ENCODE measurements at regions not wholly inside any gene's neighbourhood (a gene's known extent, or its start where the extent isn't known, plus 50 kb on each side); places are given as distances from the start of the nearest gene placed in this dataset.

- no peaks in the 10 kb centered on the region for H3K4me1 ChIP-seq
- TF ChIP-seq, protein P1, sequence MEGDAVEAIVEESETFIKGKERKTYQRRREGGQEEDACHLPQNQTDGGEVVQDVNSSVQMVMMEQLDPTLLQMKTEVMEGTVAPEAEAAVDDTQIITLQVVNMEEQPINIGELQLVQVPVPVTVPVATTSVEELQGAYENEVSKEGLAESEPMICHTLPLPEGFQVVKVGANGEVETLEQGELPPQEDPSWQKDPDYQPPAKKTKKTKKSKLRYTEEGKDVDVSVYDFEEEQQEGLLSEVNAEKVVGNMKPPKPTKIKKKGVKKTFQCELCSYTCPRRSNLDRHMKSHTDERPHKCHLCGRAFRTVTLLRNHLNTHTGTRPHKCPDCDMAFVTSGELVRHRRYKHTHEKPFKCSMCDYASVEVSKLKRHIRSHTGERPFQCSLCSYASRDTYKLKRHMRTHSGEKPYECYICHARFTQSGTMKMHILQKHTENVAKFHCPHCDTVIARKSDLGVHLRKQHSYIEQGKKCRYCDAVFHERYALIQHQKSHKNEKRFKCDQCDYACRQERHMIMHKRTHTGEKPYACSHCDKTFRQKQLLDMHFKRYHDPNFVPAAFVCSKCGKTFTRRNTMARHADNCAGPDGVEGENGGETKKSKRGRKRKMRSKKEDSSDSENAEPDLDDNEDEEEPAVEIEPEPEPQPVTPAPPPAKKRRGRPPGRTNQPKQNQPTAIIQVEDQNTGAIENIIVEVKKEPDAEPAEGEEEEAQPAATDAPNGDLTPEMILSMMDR (IDR thresholded peaks at IDR 0.05 in 4 of 5, conservative IDR thresholded peaks at IDR 0.05 in 1 of 5) = no peak
- TF ChIP-seq POLR2A (IDR thresholded peaks at IDR 0.05) = no peak
- no peak for ATAC-seq
- H3K4me3 ChIP-seq = no peak overlapping the region
- no peaks in the 10 kb centered on the region for H3K27me3 ChIP-seq
- H3K9me3 ChIP-seq = no peaks in the 10 kb centered on the region
- in situ Hi-C loops (cut with MboI; ENCODE audit: low sequenced_read_pairs in 4 of 4) (no loop called here), intact Hi-C loops (cut with DNase I; ENCODE audit: low total_unique reads) (no loop called here)
- no peak for DNase-seq
- no peak overlapping the region for H3K27ac ChIP-seq
- no peaks in the 10 kb centered on the region for H3K36me3 ChIP-seq
Observed at GRCh38 chr2:76341439-76341838, 630.7 kb upstream of the GCFC2 start.

DNA sequence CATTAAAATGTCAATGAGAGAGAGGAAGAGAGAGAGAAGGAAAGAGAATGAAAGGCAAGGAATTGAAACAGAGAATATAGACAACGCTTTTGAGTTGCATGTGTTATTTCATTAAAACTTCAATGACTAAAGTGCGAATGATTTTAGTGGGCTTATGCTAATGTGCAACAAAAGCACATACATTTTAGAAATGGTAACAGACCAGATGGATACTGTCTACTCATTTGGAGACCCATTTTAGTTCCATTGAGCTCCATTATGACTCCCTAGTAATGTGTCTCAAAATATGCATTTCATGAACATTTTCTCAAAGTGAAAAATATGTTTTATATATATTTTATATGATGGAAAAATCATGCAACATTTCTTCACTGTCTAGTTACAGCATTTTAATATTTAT lies 622.2 kb upstream of the GCFC2 start:
- Histone ChIP-seq H3K4me1 (no peaks in the 10 kb centered on the region), H3K27ac (no peak overlapping the region), H3K9me3 (no peaks in the 10 kb centered on the region), H3K36me3 (no peaks in the 10 kb centered on the region), H3K27me3 (no peaks in the 10 kb centered on the region), H3K4me3 (no peak overlapping the region)
- in situ Hi-C loops (cut with MboI; ENCODE audit: low sequenced_read_pairs in 4 of 4) = no loop called here
- ATAC-seq = no peak
- no peak for DNase-seq
- intact Hi-C loops (cut with DNase I; ENCODE audit: low total_unique reads) = no loop called here
- TF ChIP-seq, protein P1 (IDR thresholded peaks at IDR 0.05 in 4 of 5, conservative IDR thresholded peaks at IDR 0.05 in 1 of 5) = no peak
- TF ChIP-seq POLR2A (IDR thresholded peaks at IDR 0.05) = no peak

- Histone ChIP-seq H3K9me3 (no peaks in the 10 kb centered on the region), H3K4me1 (no peaks in the 10 kb centered on the region), H3K4me3 (no peak overlapping the region), H3K27me3 (no peaks in the 10 kb centered on the region), H3K36me3 (no peaks in the 10 kb centered on the region), H3K27ac (no peak overlapping the region)
- ATAC-seq = no peak
- intact Hi-C loops (cut with DNase I; ENCODE audit: low total_unique reads) = no loop called here
- no peak for DNase-seq
- TF ChIP-seq POLR2A (IDR thresholded peaks at IDR 0.05) = no peak
- TF ChIP-seq, protein P1 (IDR thresholded peaks at IDR 0.05 in 4 of 5, conservative IDR thresholded peaks at IDR 0.05 in 1 of 5) = no peak
- in situ Hi-C loops (cut with MboI; ENCODE audit: low sequenced_read_pairs in 4 of 4) = no loop called here
Observed at GRCh38 chr2:76330865-76331264, 620.1 kb upstream of the GCFC2 start.

DNA sequence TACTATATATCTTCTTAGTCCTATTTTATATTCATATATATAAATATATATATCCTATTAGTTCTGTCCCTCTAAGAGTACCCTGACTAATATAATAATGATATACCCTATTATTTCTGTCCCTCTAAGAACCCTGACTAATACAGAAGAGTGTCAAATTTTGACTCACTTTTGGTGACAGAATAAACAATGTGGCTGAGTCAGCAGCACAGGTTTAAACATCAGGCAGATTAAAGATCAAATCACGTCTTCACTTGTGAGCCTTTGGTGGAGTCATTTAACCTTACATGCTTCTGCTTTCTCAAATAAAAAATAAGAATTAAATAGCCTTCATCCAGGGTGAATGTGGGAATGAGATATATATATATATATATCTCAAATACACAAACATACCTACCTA lies 615.9 kb upstream of the GCFC2 start:
- Histone ChIP-seq H3K4me1 (no peaks in the 10 kb centered on the region), H3K27ac (no peak overlapping the region), H3K27me3 (no peaks in the 10 kb centered on the region), H3K36me3 (no peaks in the 10 kb centered on the region), H3K4me3 (no peak overlapping the region), H3K9me3 (no peaks in the 10 kb centered on the region)
- TF ChIP-seq POLR2A (IDR thresholded peaks at IDR 0.05) = no peak
- TF ChIP-seq, protein P1 (IDR thresholded peaks at IDR 0.05 in 4 of 5, conservative IDR thresholded peaks at IDR 0.05 in 1 of 5) = no peak
- intact Hi-C loops (cut with DNase I; ENCODE audit: low total_unique reads) (no loop called here), in situ Hi-C loops (cut with MboI; ENCODE audit: low sequenced_read_pairs in 4 of 4) (no loop called here)
- DNase-seq (no peak), ATAC-seq (no peak)

- H3K9me3 ChIP-seq = no peaks in the 10 kb centered on the region
- TF ChIP-seq POLR2A (IDR thresholded peaks at IDR 0.05) = no peak
- TF ChIP-seq, protein P1 (IDR thresholded peaks at IDR 0.05 in 4 of 5, conservative IDR thresholded peaks at IDR 0.05 in 1 of 5) = no peak
- no peak overlapping the region for H3K27ac ChIP-seq
- H3K4me1 ChIP-seq = no peaks in the 10 kb centered on the region
- DNase-seq (no peak), ATAC-seq (no peak)
- in situ Hi-C loops (cut with MboI; ENCODE audit: low sequenced_read_pairs in 4 of 4) (no loop called here), intact Hi-C loops (cut with DNase I; ENCODE audit: low total_unique reads) (no loop called here)
- no peaks in the 10 kb centered on the region for H3K27me3 ChIP-seq
- no peaks in the 10 kb centered on the region for H3K36me3 ChIP-seq
- H3K4me3 ChIP-seq = no peak overlapping the region
Observed at GRCh38 chr2:76323381-76323780, 612.7 kb upstream of the GCFC2 start.
